ENCODE measurements at regions not wholly inside any gene's neighbourhood (a gene's known extent, or its start where the extent isn't known, plus 50 kb on each side); places are given as distances from the start of the nearest gene placed in this dataset.

DNA sequence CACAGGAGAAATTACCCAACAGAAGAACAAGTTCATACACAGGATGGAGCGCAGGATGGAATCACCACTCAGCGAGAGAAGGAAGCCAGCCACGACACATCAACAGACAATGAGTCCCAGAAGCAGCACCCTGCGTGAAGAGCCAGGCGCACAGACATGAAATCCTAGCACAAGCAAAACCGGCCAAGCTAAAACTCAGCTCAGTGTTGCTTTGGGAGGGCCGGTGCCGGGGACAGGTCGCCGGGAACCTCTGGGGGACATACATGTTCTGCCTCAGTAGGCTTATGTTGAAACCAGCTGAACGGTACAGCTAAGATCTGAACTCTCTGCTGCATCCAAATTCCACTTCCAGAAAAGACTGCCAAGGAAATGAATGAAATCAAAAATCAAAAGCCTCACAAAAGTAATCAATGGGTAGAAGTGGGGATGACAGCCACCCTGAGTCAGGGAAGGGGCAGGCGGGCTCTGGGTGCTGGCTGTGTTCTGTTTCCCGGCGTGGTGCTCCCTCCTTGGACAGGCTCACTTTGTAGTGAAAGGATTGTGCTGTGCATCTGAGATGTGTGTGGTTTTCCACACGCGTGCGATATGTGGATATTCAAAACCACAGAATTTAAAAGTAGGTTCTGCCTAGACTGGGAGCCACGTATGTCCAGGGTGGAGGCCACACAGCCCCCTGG, 114.7 kb downstream of the PDGFA start:
- Histone ChIP-seq H3K9me3 (ENCODE audit: control insufficient read depth in 4 of 4, insufficient read depth in 3 of 4, low read length in 3 of 4) (peaks cover 0 to 1% (median 0%) of the 10 kb centered on the region in 4 donors), H3K4me1 (ENCODE audit: control insufficient read depth in 5 of 5, insufficient read depth in 5 of 5, low read length in 5 of 5) (peaks cover 0 to 13% (median 3%) of the 10 kb centered on the region in 5 donors), H3K36me3 (ENCODE audit: control insufficient read depth in 4 of 4, insufficient read depth in 4 of 4, low read length in 4 of 4) (no peaks in the 10 kb centered on the region), H3K27ac (ENCODE audit: low read depth in 1 of 2, low read length in 1 of 2) (no peak overlapping the region), H3K4me3 (no peak overlapping the region), H3K9ac (ENCODE audit: insufficient read depth in 1 of 2, low read length in 2 of 2) (no peak overlapping the region), H3K27me3 (ENCODE audit: control insufficient read depth in 3 of 3, insufficient read depth in 3 of 3, low read length in 2 of 3) (peaks cover 0 to 3% (median 0%) of the 10 kb centered on the region in 3 donors)
- TF ChIP-seq, protein P1, sequence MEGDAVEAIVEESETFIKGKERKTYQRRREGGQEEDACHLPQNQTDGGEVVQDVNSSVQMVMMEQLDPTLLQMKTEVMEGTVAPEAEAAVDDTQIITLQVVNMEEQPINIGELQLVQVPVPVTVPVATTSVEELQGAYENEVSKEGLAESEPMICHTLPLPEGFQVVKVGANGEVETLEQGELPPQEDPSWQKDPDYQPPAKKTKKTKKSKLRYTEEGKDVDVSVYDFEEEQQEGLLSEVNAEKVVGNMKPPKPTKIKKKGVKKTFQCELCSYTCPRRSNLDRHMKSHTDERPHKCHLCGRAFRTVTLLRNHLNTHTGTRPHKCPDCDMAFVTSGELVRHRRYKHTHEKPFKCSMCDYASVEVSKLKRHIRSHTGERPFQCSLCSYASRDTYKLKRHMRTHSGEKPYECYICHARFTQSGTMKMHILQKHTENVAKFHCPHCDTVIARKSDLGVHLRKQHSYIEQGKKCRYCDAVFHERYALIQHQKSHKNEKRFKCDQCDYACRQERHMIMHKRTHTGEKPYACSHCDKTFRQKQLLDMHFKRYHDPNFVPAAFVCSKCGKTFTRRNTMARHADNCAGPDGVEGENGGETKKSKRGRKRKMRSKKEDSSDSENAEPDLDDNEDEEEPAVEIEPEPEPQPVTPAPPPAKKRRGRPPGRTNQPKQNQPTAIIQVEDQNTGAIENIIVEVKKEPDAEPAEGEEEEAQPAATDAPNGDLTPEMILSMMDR (IDR thresholded peaks at IDR 0.05; ENCODE audit: control extremely low read depth, extremely low read depth) = no peak
- ATAC-seq (ENCODE audit: insufficient read depth, low FRiP score) (no peak), DNase-seq (no peak)
- WGBS, 2 donors = 92 to 93% methylated on average over 18 of the region's 18 CpGs

DNA sequence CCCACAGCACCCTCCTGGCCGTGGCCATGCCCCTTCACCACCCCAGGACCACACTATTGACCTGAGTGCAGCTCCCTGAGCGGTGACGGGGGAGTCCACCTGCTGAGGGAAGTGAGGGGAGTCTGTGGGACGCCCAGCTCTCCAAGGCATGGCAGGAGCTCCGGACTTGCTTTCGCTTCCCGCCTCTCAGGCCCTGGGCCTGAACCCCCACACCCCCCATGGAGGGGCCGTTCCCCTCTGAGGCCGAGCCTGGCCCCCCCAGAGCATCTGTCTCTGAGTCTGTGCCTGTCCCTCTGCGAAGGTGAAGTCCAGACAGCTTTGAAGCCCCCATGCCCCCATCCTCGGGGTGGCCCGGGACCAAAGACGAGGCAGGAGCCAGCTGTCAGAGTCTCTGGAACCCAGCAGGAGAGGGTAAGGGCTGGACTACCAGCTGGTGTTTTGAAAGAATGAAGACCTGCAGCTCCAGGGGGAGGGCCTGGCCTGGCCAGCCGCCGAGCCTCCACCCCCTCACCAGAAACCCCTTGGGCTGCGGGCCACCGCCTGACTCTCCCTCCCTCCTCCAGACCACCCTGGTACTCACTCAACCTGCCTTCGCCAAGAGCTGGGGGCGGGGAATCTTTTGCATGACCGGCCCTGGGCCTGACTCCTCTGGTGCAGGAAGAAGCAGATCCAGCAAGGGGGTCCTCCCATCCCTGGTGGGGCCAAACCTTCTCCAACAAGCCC, 114.0 kb downstream of the PDGFA start:
- ATAC-seq (ENCODE audit: insufficient read depth, low FRiP score) = no peak
- 68 to 79% methylated on average over 20 of the region's 20 CpGs for WGBS, 2 donors
- TF ChIP-seq, protein P1 (IDR thresholded peaks at IDR 0.05; ENCODE audit: control extremely low read depth, extremely low read depth) = no peak
- no peak overlapping the region for H3K4me3 ChIP-seq
- no peaks in the 10 kb centered on the region for H3K36me3 ChIP-seq (ENCODE audit: control insufficient read depth in 4 of 4, insufficient read depth in 4 of 4, low read length in 4 of 4)
- H3K27ac ChIP-seq (ENCODE audit: low read depth in 1 of 2, low read length in 1 of 2) = no peak overlapping the region
- peaks cover 0 to 1% (median 0%) of the 10 kb centered on the region in 4 donors for H3K9me3 ChIP-seq (ENCODE audit: control insufficient read depth in 4 of 4, insufficient read depth in 3 of 4, low read length in 3 of 4)
- H3K27me3 ChIP-seq (ENCODE audit: control insufficient read depth in 3 of 3, insufficient read depth in 3 of 3, low read length in 2 of 3) = peaks cover 0 to 4% (median 3%) of the 10 kb centered on the region in 3 donors
- peaks cover 0 to 13% (median 3%) of the 10 kb centered on the region in 5 donors for H3K4me1 ChIP-seq (ENCODE audit: control insufficient read depth in 5 of 5, insufficient read depth in 5 of 5, low read length in 5 of 5)
- DNase-seq = peak; percentile 50 to 73 (median 68)
- H3K9ac ChIP-seq (ENCODE audit: insufficient read depth in 1 of 2, low read length in 2 of 2) = no peak overlapping the region

DNA sequence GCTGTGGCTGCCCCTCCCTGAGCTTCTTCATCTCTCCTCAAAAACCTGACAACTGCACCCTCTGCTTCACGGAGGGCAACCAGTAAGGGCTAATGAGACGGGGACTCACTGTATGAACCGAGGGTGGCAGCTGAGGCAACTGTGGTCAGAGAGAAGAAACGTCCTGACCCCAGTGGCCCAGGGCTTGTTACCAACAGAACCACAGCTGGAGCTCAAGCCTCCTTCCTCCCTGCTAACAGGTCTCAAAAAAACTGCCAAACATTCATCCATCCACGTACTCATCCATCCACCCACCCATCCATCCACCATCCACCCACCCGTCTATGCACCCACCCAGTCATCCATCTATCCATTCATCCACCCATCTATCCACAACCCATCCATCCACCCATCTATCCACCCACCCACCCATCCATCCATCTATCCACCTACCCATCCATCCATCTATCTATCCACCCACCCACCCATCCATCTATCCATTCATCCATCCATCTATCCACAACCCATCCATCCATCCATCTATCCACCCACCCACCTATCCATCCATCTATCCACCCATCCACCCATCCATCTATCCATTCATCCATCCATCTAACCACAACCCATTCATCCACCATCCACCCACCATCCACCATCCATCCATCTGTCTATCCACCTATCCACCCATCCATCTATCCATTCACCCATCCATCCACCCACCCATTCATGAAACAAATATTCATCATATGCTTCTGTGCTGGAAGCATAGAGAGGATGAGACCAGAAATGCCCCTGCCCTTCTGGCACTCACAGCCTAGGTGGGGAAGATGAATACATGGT, 111.7 kb downstream of the PDGFA start:
- WGBS, 2 donors = 82 to 85% methylated on average over 6 of the region's 6 CpGs
- no peak for ATAC-seq (ENCODE audit: insufficient read depth, low FRiP score)

More for the DNA sequence above, 111.7 kb downstream of the PDGFA start:
- H3K9ac ChIP-seq (ENCODE audit: insufficient read depth in 1 of 2, low read length in 2 of 2) = no peak overlapping the region
- no peak overlapping the region for H3K27ac ChIP-seq (ENCODE audit: low read depth in 1 of 2, low read length in 1 of 2)
- no peak overlapping the region for H3K4me3 ChIP-seq
- H3K27me3 ChIP-seq (ENCODE audit: control insufficient read depth in 3 of 3, insufficient read depth in 3 of 3, low read length in 2 of 3) = peaks cover 0 to 4% (median 3%) of the 10 kb centered on the region in 3 donors
- no peaks in the 10 kb centered on the region for H3K9me3 ChIP-seq (ENCODE audit: control insufficient read depth in 4 of 4, insufficient read depth in 3 of 4, low read length in 3 of 4)
- peaks cover 0 to 13% (median 3%) of the 10 kb centered on the region in 5 donors for H3K4me1 ChIP-seq (ENCODE audit: control insufficient read depth in 5 of 5, insufficient read depth in 5 of 5, low read length in 5 of 5)
- no peaks in the 10 kb centered on the region for H3K36me3 ChIP-seq (ENCODE audit: control insufficient read depth in 4 of 4, insufficient read depth in 4 of 4, low read length in 4 of 4)
- no peak for DNase-seq
- TF ChIP-seq, protein P1 (IDR thresholded peaks at IDR 0.05; ENCODE audit: control extremely low read depth, extremely low read depth) = no peak

All from lung (tissue), 11 donors.